Body of pancreas (tissue), 4 donors: ENCODE measurements at regions not wholly inside any gene's neighbourhood (a gene's known extent, or its start where the extent isn't known, plus 50 kb on each side); places are given as distances from the start of the nearest gene placed in this dataset.

Experiments used
- ATAC-seq: fragments of 150-250 bp; one replicate; pipeline ENCODE4 v1.9.1; 2016
- DNase-seq, 4 donors: peaks; one replicate each; pipeline ENCODE4 v3.0.0-alpha.2; 2019
- H3K27ac ChIP-seq, 4 donors: fragments of 200-600 bp; sonication (generic); 1 replicate in 3 of 4; 2 replicates in 1 of 4; pipeline versions ENCODE4 v1.5.1 to v1.6.1; 2016 to 2019; ENCODE audit warnings: mild to moderate bottlenecking in 1 of 4, mixed read lengths in 1 of 4, moderate library complexity in 1 of 4
- H3K27me3 ChIP-seq, 2 donors: fragments of 200-600 bp; sonication (generic); one replicate each; pipeline ENCODE4 v1.6.0; 2016; ENCODE audit warnings: mild to moderate bottlenecking in 1 of 2
- H3K36me3 ChIP-seq, 2 donors: fragments of 200-600 bp; sonication (generic); replicated peaks in 1 of 2; 2 replicates each; pipeline ENCODE4 v1.5.1; 2016; ENCODE audit warnings: low read depth in 2 of 2; ENCODE audit not compliant: insufficient read depth in 1 of 2
- H3K4me1 ChIP-seq: fragments of 200-600 bp; sonication (generic); one replicate; pipeline ENCODE4 v1.6.0; 2016
- H3K4me3 ChIP-seq, 2 donors: fragments of 200-600 bp; sonication (generic); 1 replicate in 1 of 2; 2 replicates in 1 of 2; pipeline ENCODE4 v1.5.1; 2016 to 2019
- H3K9me3 ChIP-seq, 3 donors: fragments of 200-600 bp; sonication (generic); 1 replicate in 2 of 3; 2 replicates in 1 of 3; pipeline ENCODE4 v1.5.1; 2016
- CTCF ChIP-seq, 7 experiments: fragments of 450-650 bp in 4 of 7; fragments of 200-600 bp in 3 of 7; sonication (generic) in 3 of 7; IDR thresholded peaks; one replicate each; pipeline ENCODE4 v1.5.1; 2016 to 2019; ENCODE audit warnings: antibody characterized with exemption in 7 of 7
- POLR2A ChIP-seq, 3 donors: fragments of 450-650 bp; IDR thresholded peaks; one replicate each; pipeline ENCODE4 v1.6.1; 2016; ENCODE audit warnings: antibody characterized with exemption in 3 of 3, mild to moderate bottlenecking in 2 of 3
- WGBS, 2 donors: methylation state at CpG; one replicate each; pipeline ENCODE4 v1.1.5; 2017; 5-methylcytosine and 5-hydroxymethylcytosine counted together
- intact Hi-C: fragments of 100-400 bp; cut with DNase I; formaldehyde crosslinking; loops from one replicate; pipeline ENCODE4 v1.15.1; 2023

- Histone ChIP-seq H3K27ac (peak overlapping the region in 3 of 4 donors; percentile 19 to 49 (median 32)), H3K4me1 (no peaks in the 10 kb centered on the region), H3K4me3 (no peak overlapping the region), H3K36me3 (no peaks in the 10 kb centered on the region), H3K27me3 (no peaks in the 10 kb centered on the region), H3K9me3 (no peaks in the 10 kb centered on the region)
- intact Hi-C loops = no loop called here
- 34 to 49% methylated on average over 11 of the region's 11 CpGs for WGBS, 2 donors
- TF ChIP-seq POLR2A (IDR thresholded peaks at IDR 0.05) = no peak
- TF ChIP-seq CTCF (IDR thresholded peaks at IDR 0.05) = no peak
- DNase-seq (peak in 2 of 4 donors; percentile 18), ATAC-seq (peak; percentile 78)
Measured at GRCh38 chr10:62911210-62911963, 95.2 kb upstream of the EGR2 start.

- Histone ChIP-seq H3K27me3 (no peaks in the 10 kb centered on the region), H3K4me3 (no peak overlapping the region), H3K27ac (no peak overlapping the region), H3K9me3 (no peaks in the 10 kb centered on the region), H3K36me3 (no peaks in the 10 kb centered on the region), H3K4me1 (no peaks in the 10 kb centered on the region)
- 62 to 70% methylated on average over 8 of the region's 8 CpGs for WGBS, 2 donors
- TF ChIP-seq POLR2A (IDR thresholded peaks at IDR 0.05) (no peak), CTCF (IDR thresholded peaks at IDR 0.05) (no peak)
- intact Hi-C loops = no loop called here
- no peak for ATAC-seq
- DNase-seq = peak in 1 of 4 donors; percentile 8
Measured at GRCh38 chr10:62907470-62908212, 91.5 kb upstream of the EGR2 start.

GRCh38 chr10:62904281-62904875 is 88.2 kb upstream of the EGR2 start:
- H3K9me3 ChIP-seq = no peaks in the 10 kb centered on the region
- H3K27ac ChIP-seq = no peak overlapping the region
- TF ChIP-seq POLR2A (IDR thresholded peaks at IDR 0.05) (no peak), CTCF (IDR thresholded peaks at IDR 0.05) (no peak)
- no peaks in the 10 kb centered on the region for H3K27me3 ChIP-seq
- ATAC-seq (no peak), DNase-seq (no peak)
- no peaks in the 10 kb centered on the region for H3K36me3 ChIP-seq
- WGBS, 2 donors = 55 to 59% methylated on average over 5 of the region's 5 CpGs
- no peaks in the 10 kb centered on the region for H3K4me1 ChIP-seq
- no peak overlapping the region for H3K4me3 ChIP-seq
- intact Hi-C loops = no loop called here

GRCh38 chr10:62903828-62904227 is 87.7 kb upstream of the EGR2 start:
- no peak for ATAC-seq
- Histone ChIP-seq H3K4me3 (no peak overlapping the region), H3K9me3 (no peaks in the 10 kb centered on the region), H3K36me3 (no peaks in the 10 kb centered on the region), H3K27me3 (no peaks in the 10 kb centered on the region), H3K4me1 (no peaks in the 10 kb centered on the region), H3K27ac (no peak overlapping the region)
- intact Hi-C loops = no loop called here
- DNase-seq = no peak
- no peak for TF ChIP-seq CTCF (IDR thresholded peaks at IDR 0.05)
- no peak for TF ChIP-seq POLR2A (IDR thresholded peaks at IDR 0.05)
- WGBS, 2 donors = 41 to 42% methylated on average over 1 of the region's 1 CpG
